ENCODE measurements at regions not wholly inside any gene's neighbourhood (a gene's known extent, or its start where the extent isn't known, plus 50 kb on each side); places are given as distances from the start of the nearest gene placed in this dataset.

DNA sequence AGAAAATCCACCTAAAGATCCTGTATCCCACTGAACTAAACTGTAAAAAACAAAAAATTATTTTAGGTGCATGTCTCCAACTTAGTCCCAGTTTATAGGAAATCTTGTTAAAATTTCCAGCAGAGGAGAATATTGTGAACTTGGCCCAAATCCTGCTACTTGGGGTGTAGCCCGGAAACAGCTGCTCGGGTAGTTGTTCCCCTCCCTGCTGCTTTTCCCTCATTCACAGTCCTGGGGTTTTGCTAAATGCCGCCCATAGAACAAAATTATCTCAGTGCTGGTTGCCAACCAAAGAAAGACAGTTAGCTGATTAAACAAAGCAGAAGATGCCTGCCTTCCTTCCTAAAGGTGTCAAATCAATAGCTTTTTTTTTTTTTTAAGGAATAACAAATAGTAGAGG is 330.5 kb upstream of the KLF12 start:
- H3K4me3 ChIP-seq (ENCODE audit: extremely low read depth, insufficient read depth, low read length, poor library complexity, severe bottlenecking) = no peak overlapping the region
- 79 to 83% methylated on average over 2 to 3 of the region's 3 CpGs for WGBS, 2 experiments (ENCODE audit: insufficient coverage in 2 of 2)
- H3K27ac ChIP-seq (ENCODE audit: low read depth, low read length, severe bottlenecking) = no peak overlapping the region
- no peaks in the 10 kb centered on the region for H3K36me3 ChIP-seq (ENCODE audit: control insufficient read depth, insufficient read depth, low read length)
- H3K9me3 ChIP-seq (ENCODE audit: control insufficient read depth, low read length) = no peaks in the 10 kb centered on the region
- H3K4me1 ChIP-seq (ENCODE audit: control insufficient read depth, insufficient read depth, low read length, poor library complexity, severe bottlenecking) = no peaks in the 10 kb centered on the region

DNA sequence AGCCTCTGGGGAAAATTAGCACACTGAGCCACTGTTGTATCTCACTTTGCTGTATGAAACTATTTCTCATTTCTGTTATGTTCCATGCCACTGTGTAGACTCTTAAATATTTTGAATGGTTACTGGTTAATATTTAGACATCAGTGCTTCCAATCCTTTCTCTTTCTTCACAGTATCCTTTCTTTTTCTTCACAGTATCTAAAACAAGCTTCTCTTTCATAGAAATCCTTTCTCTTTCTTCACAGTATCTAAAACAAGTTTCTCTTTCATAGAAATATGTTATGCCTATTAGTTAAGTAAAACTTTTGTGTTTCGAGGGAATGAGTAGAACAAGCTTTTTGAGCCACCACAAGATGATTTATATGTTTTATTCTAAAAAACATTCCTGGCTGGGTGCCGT is 326.8 kb upstream of the KLF12 start:
- WGBS, 2 experiments (ENCODE audit: insufficient coverage in 2 of 2) = no CpG with 5 or more reads among the region's 2 CpGs

DNA sequence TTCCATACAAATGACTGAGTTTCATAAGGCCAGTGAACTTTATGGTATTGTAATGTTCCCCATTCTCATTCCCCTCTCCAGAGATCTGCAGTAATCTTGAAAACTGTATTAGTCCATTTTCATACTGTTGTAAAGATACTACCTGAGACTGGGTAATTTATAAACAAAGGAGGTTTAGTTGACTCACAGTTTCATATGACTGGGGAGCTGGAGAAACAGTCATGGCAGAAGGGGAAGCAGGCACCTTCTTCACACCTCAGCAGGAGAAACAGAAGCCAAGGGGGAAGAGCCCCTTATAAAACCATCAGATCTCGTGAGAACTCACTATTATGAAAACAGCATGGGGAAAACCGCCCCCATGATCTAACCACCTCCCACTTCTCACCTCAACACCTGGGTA is 318.7 kb upstream of the KLF12 start:
- Histone ChIP-seq H3K27ac (ENCODE audit: low read depth, low read length, severe bottlenecking) (no peak overlapping the region), H3K36me3 (ENCODE audit: control insufficient read depth, insufficient read depth, low read length) (no peaks in the 10 kb centered on the region)
- 40 to 100% methylated on average over 1 of the region's 2 CpGs for WGBS, 2 experiments (ENCODE audit: insufficient coverage in 2 of 2)

More for the DNA sequence above, 326.8 kb upstream of the KLF12 start:
- Histone ChIP-seq H3K4me1 (ENCODE audit: control insufficient read depth, insufficient read depth, low read length, poor library complexity, severe bottlenecking) (no peaks in the 10 kb centered on the region), H3K36me3 (ENCODE audit: control insufficient read depth, insufficient read depth, low read length) (no peaks in the 10 kb centered on the region), H3K4me3 (ENCODE audit: extremely low read depth, insufficient read depth, low read length, poor library complexity, severe bottlenecking) (no peak overlapping the region), H3K9me3 (ENCODE audit: control insufficient read depth, low read length) (no peaks in the 10 kb centered on the region), H3K27ac (ENCODE audit: low read depth, low read length, severe bottlenecking) (no peak overlapping the region)

GRCh38 chr13:74452176-74452575 is 318.0 kb upstream of the KLF12 start:
- no CpG with 5 or more reads among the region's 2 CpGs for WGBS, 2 experiments (ENCODE audit: insufficient coverage in 2 of 2)
- Histone ChIP-seq H3K27ac (ENCODE audit: low read depth, low read length, severe bottlenecking) (no peak overlapping the region), H3K36me3 (ENCODE audit: control insufficient read depth, insufficient read depth, low read length) (no peaks in the 10 kb centered on the region), H3K4me1 (ENCODE audit: control insufficient read depth, insufficient read depth, low read length, poor library complexity, severe bottlenecking) (no peaks in the 10 kb centered on the region), H3K9me3 (ENCODE audit: control insufficient read depth, low read length) (no peaks in the 10 kb centered on the region), H3K4me3 (ENCODE audit: extremely low read depth, insufficient read depth, low read length, poor library complexity, severe bottlenecking) (no peak overlapping the region)

More for the DNA sequence above, 318.7 kb upstream of the KLF12 start:
- Histone ChIP-seq H3K4me3 (ENCODE audit: extremely low read depth, insufficient read depth, low read length, poor library complexity, severe bottlenecking) (no peak overlapping the region), H3K9me3 (ENCODE audit: control insufficient read depth, low read length) (no peaks in the 10 kb centered on the region), H3K4me1 (ENCODE audit: control insufficient read depth, insufficient read depth, low read length, poor library complexity, severe bottlenecking) (no peaks in the 10 kb centered on the region)

GRCh38 chr13:74450964-74451363 is 316.8 kb upstream of the KLF12 start:
- Histone ChIP-seq H3K4me3 (ENCODE audit: extremely low read depth, insufficient read depth, low read length, poor library complexity, severe bottlenecking) (no peak overlapping the region), H3K27ac (ENCODE audit: low read depth, low read length, severe bottlenecking) (no peak overlapping the region), H3K4me1 (ENCODE audit: control insufficient read depth, insufficient read depth, low read length, poor library complexity, severe bottlenecking) (no peaks in the 10 kb centered on the region), H3K9me3 (ENCODE audit: control insufficient read depth, low read length) (no peaks in the 10 kb centered on the region), H3K36me3 (ENCODE audit: control insufficient read depth, insufficient read depth, low read length) (no peaks in the 10 kb centered on the region)
- 100% methylated on average over 1 of the region's 3 CpGs; no CpG with 5 or more reads in 1 of the 2 experiments for WGBS, 2 experiments (ENCODE audit: insufficient coverage in 2 of 2)

GRCh38 chr13:74450525-74450845 is 316.3 kb upstream of the KLF12 start:
- H3K27ac ChIP-seq (ENCODE audit: low read depth, low read length, severe bottlenecking) = no peak overlapping the region

GRCh38 chr13:74449811-74450524 is 315.8 kb upstream of the KLF12 start:
- no peaks in the 10 kb centered on the region for H3K9me3 ChIP-seq (ENCODE audit: control insufficient read depth, low read length)
- WGBS, 2 experiments (ENCODE audit: insufficient coverage in 2 of 2) = 100% methylated on average over 1 of the region's 2 CpGs; no CpG with 5 or more reads in 1 of the 2 experiments
- H3K36me3 ChIP-seq (ENCODE audit: control insufficient read depth, insufficient read depth, low read length) = no peaks in the 10 kb centered on the region
- no peaks in the 10 kb centered on the region for H3K4me1 ChIP-seq (ENCODE audit: control insufficient read depth, insufficient read depth, low read length, poor library complexity, severe bottlenecking)
- no peak overlapping the region for H3K4me3 ChIP-seq (ENCODE audit: extremely low read depth, insufficient read depth, low read length, poor library complexity, severe bottlenecking)
- no peak overlapping the region for H3K27ac ChIP-seq (ENCODE audit: low read depth, low read length, severe bottlenecking)

More at GRCh38 chr13:74450525-74450845, 316.3 kb upstream of the KLF12 start:
- H3K9me3 ChIP-seq (ENCODE audit: control insufficient read depth, low read length) = no peaks in the 10 kb centered on the region
- no peaks in the 10 kb centered on the region for H3K36me3 ChIP-seq (ENCODE audit: control insufficient read depth, insufficient read depth, low read length)
- 84 to 100% methylated on average over 1 of the region's 3 CpGs for WGBS, 2 experiments (ENCODE audit: insufficient coverage in 2 of 2)
- no peaks in the 10 kb centered on the region for H3K4me1 ChIP-seq (ENCODE audit: control insufficient read depth, insufficient read depth, low read length, poor library complexity, severe bottlenecking)
- H3K4me3 ChIP-seq (ENCODE audit: extremely low read depth, insufficient read depth, low read length, poor library complexity, severe bottlenecking) = no peak overlapping the region

- H3K4me1 ChIP-seq (ENCODE audit: control insufficient read depth, insufficient read depth, low read length, poor library complexity, severe bottlenecking) = no peaks in the 10 kb centered on the region
- WGBS, 2 experiments (ENCODE audit: insufficient coverage in 2 of 2) = no CpG with 5 or more reads among the region's 1 CpG
- no peak overlapping the region for H3K4me3 ChIP-seq (ENCODE audit: extremely low read depth, insufficient read depth, low read length, poor library complexity, severe bottlenecking)
- no peaks in the 10 kb centered on the region for H3K9me3 ChIP-seq (ENCODE audit: control insufficient read depth, low read length)
- no peaks in the 10 kb centered on the region for H3K36me3 ChIP-seq (ENCODE audit: control insufficient read depth, insufficient read depth, low read length)
- no peak overlapping the region for H3K27ac ChIP-seq (ENCODE audit: low read depth, low read length, severe bottlenecking)
Observed at GRCh38 chr13:74444864-74445479, 310.8 kb upstream of the KLF12 start.

GRCh38 chr13:74444161-74444571 is 310.0 kb upstream of the KLF12 start:
- Histone ChIP-seq H3K36me3 (ENCODE audit: control insufficient read depth, insufficient read depth, low read length) (no peaks in the 10 kb centered on the region), H3K27ac (ENCODE audit: low read depth, low read length, severe bottlenecking) (no peak overlapping the region), H3K9me3 (ENCODE audit: control insufficient read depth, low read length) (no peaks in the 10 kb centered on the region), H3K4me3 (ENCODE audit: extremely low read depth, insufficient read depth, low read length, poor library complexity, severe bottlenecking) (no peak overlapping the region), H3K4me1 (ENCODE audit: control insufficient read depth, insufficient read depth, low read length, poor library complexity, severe bottlenecking) (no peaks in the 10 kb centered on the region)
- WGBS, 2 experiments (ENCODE audit: insufficient coverage in 2 of 2) = 100% methylated on average over 1 of the region's 6 CpGs; no CpG with 5 or more reads in 1 of the 2 experiments

DNA sequence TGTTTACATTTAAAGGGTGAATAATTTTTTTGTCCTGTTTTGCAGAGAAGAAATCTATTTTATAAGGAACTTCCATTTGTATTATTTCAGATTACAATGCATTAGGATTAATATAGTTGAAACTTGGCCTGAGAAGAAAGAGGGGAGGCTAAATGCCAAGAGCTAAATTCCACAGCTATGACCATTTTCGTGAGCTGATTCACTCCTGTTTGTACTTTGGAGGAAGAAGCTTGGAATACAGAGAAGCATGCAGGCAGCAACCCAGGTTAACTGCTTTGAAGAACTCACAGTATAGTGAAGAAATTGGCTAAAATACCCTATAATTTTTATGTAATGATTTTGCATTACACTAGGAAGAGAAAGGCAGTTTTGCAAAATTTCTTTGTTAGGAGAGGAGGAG is 309.4 kb upstream of the KLF12 start:
- Histone ChIP-seq H3K27ac (ENCODE audit: low read depth, low read length, severe bottlenecking) (no peak overlapping the region), H3K9me3 (ENCODE audit: control insufficient read depth, low read length) (no peaks in the 10 kb centered on the region), H3K4me3 (ENCODE audit: extremely low read depth, insufficient read depth, low read length, poor library complexity, severe bottlenecking) (no peak overlapping the region), H3K4me1 (ENCODE audit: control insufficient read depth, insufficient read depth, low read length, poor library complexity, severe bottlenecking) (no peaks in the 10 kb centered on the region), H3K36me3 (ENCODE audit: control insufficient read depth, insufficient read depth, low read length) (no peaks in the 10 kb centered on the region)
- WGBS, 2 experiments (ENCODE audit: insufficient coverage in 2 of 2) = 64 to 80% methylated on average over 1 of the region's 1 CpG

DNA sequence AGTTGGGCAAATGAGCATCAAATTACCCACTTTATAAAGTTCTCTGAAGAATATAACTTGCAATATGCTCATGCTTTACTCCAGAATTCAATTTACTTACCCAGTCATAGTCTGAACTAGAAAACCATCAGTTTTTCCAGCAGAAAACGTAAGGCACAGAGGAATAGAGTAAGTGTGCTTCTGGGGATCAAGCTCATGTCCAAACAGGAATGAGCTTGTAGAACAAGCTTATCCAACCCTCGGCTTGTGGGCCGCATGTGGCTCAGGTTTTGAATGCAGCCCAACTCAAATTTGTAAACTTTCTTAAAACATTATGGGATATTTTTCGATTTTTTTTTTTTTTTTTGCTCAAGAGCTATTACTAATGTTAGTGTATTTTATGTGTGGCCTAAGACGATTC is 308.5 kb upstream of the KLF12 start:
- no peak overlapping the region for H3K4me3 ChIP-seq (ENCODE audit: extremely low read depth, insufficient read depth, low read length, poor library complexity, severe bottlenecking)
- no peaks in the 10 kb centered on the region for H3K4me1 ChIP-seq (ENCODE audit: control insufficient read depth, insufficient read depth, low read length, poor library complexity, severe bottlenecking)
- no peaks in the 10 kb centered on the region for H3K9me3 ChIP-seq (ENCODE audit: control insufficient read depth, low read length)
- H3K27ac ChIP-seq (ENCODE audit: low read depth, low read length, severe bottlenecking) = no peak overlapping the region
- H3K36me3 ChIP-seq (ENCODE audit: control insufficient read depth, insufficient read depth, low read length) = no peaks in the 10 kb centered on the region
- 96 to 100% methylated on average over 1 to 2 of the region's 5 CpGs for WGBS, 2 experiments (ENCODE audit: insufficient coverage in 2 of 2)

Data from mesodermal cell (in vitro differentiated cells).